Cardiac muscle cell (in vitro differentiated cells and primary cell): ENCODE measurements at regions not wholly inside any gene's neighbourhood (a gene's known extent, or its start where the extent isn't known, plus 50 kb on each side); places are given as distances from the start of the nearest gene placed in this dataset.
"Not testable (repeated sequence)": the region's sequence is repeated elsewhere in the genome, so short reads cannot be mapped to it uniquely, and the experiment has no call there.

Experiments
- DNase-seq, 2 donors: peaks; one replicate each; pipeline versions ENCODE4 v3.0.0 to v3.0.0-alpha.2; 2010 to 2017; ENCODE audit warnings: low read depth in 1 of 2, low spot score in 1 of 2
- H3K27ac ChIP-seq: fragments of 200-600 bp; sonication (generic); 2 replicates; pipeline ENCODE4 v1.5.1; 2016
- H3K27me3 ChIP-seq: fragments of 200-600 bp; sonication (generic); 2 replicates; pipeline ENCODE4 v1.6.0; 2016; ENCODE audit warnings: control low read depth
- H3K36me3 ChIP-seq: fragments of 200-600 bp; sonication (generic); 2 replicates; pipeline ENCODE4 v1.5.1; 2016; ENCODE audit warnings: control low read depth
- H3K4me1 ChIP-seq: fragments of 200-600 bp; sonication (generic); 2 replicates; pipeline ENCODE4 v1.8.1; 2017; ENCODE audit warnings: low read depth, mild to moderate bottlenecking, mixed run types
- H3K4me3 ChIP-seq: fragments of 200-600 bp; sonication (generic); 2 replicates; pipeline ENCODE4 v1.5.1; 2016; ENCODE audit warnings: mild to moderate bottlenecking
- H3K9me3 ChIP-seq: fragments of 200-600 bp; sonication (generic); 2 replicates; pipeline ENCODE4 v1.5.1; 2017; ENCODE audit warnings: low read depth, mild to moderate bottlenecking, control low read depth
- CTCF ChIP-seq: IDR thresholded peaks from 2 replicates; pipeline ENCODE4 v1.5.1; 2012; ENCODE audit warnings: low read depth, mild to moderate bottlenecking, low read length

GRCh38 chr9:88266416-88266815 is 121.8 kb upstream of the SPIN1 start:
- TF ChIP-seq CTCF: no peak
- Histone ChIP-seq H3K4me1 (no peaks in the 10 kb centered on the region), H3K27ac (no peak overlapping the region), H3K27me3 (no peaks in the 10 kb centered on the region), H3K4me3 (no peak overlapping the region), H3K36me3 (no peaks in the 10 kb centered on the region), H3K9me3 (no peaks in the 10 kb centered on the region)
- no peak for DNase-seq

- Histone ChIP-seq H3K27me3 (no peaks in the 10 kb centered on the region), H3K27ac (no peak overlapping the region), H3K36me3 (no peaks in the 10 kb centered on the region), H3K4me1 (no peaks in the 10 kb centered on the region), H3K9me3 (no peaks in the 10 kb centered on the region), H3K4me3 (no peak overlapping the region)
- no peak for TF ChIP-seq CTCF
- no peak for DNase-seq
Observed at GRCh38 chr9:88259001-88259400, 120.7 kb upstream of the SPATA31C2 start.

- no peaks in the 10 kb centered on the region for H3K36me3 ChIP-seq
- H3K9me3 ChIP-seq: no peaks in the 10 kb centered on the region
- peak in 1 of 2 donors; percentile 62 for DNase-seq
- H3K4me1 ChIP-seq: no peaks in the 10 kb centered on the region
- H3K27ac ChIP-seq: no peak overlapping the region
- no peak overlapping the region for H3K4me3 ChIP-seq
- H3K27me3 ChIP-seq: no peaks in the 10 kb centered on the region
- TF ChIP-seq CTCF: no peak
Observed at GRCh38 chr9:88258601-88259000, 120.3 kb upstream of the SPATA31C2 start.

- Histone ChIP-seq H3K27ac (peak overlapping the region; percentile 4), H3K27me3 (no peaks in the 10 kb centered on the region)
Observed at GRCh38 chr9:88258024-88258423, 119.7 kb upstream of the SPATA31C2 start.

GRCh38 chr9:88256216-88256615 is 117.9 kb upstream of the SPATA31C2 start:
- no peak for DNase-seq
- Histone ChIP-seq H3K36me3 (no peaks in the 10 kb centered on the region), H3K27me3 (no peaks in the 10 kb centered on the region), H3K27ac (no peak overlapping the region), H3K9me3 (no peaks in the 10 kb centered on the region), H3K4me3 (no peak overlapping the region), H3K4me1 (no peaks in the 10 kb centered on the region)
- TF ChIP-seq CTCF: no peak

More at GRCh38 chr9:88258024-88258423, 119.7 kb upstream of the SPATA31C2 start:
- no peak for TF ChIP-seq CTCF
- Histone ChIP-seq H3K36me3 (no peaks in the 10 kb centered on the region), H3K4me3 (no peak overlapping the region), H3K4me1 (no peaks in the 10 kb centered on the region), H3K9me3 (no peaks in the 10 kb centered on the region)
- peak; percentile 17 to 79 for DNase-seq

- DNase-seq: peak in 1 of 2 donors; percentile 24
- not testable (repeated sequence) for H3K27ac ChIP-seq, H3K4me3 ChIP-seq, H3K4me1 ChIP-seq, H3K27me3 ChIP-seq, H3K36me3 ChIP-seq, H3K9me3 ChIP-seq
Observed at GRCh38 chr9:88255806-88256205, 117.5 kb upstream of the SPATA31C2 start.
